Parathyroid adenoma (tissue), 2 donors: ENCODE measurements at regions not wholly inside any gene's neighbourhood (a gene's known extent, or its start where the extent isn't known, plus 50 kb on each side); places are given as distances from the start of the nearest gene placed in this dataset.

ENCODE experiments used
- H2AFZ ChIP-seq: fragments of 300-600 bp; sonication (generic); one replicate; pipeline ENCODE4 v1.7.0; 2017; ENCODE audit warnings: antibody characterized with exemption, mild to moderate bottlenecking
- H3K27ac ChIP-seq: fragments of 300-600 bp; sonication (generic); one replicate; pipeline ENCODE4 v1.7.0; 2017
- H3K27me3 ChIP-seq: fragments of 300-600 bp; sonication (generic); one replicate; pipeline ENCODE4 v1.7.0; 2017; ENCODE audit warnings: low read length; ENCODE audit not compliant: control insufficient read depth, insufficient read depth
- H3K36me3 ChIP-seq: fragments of 300-600 bp; sonication (generic); one replicate; pipeline ENCODE4 v1.7.0; 2017; ENCODE audit warnings: low read length; ENCODE audit not compliant: control insufficient read depth, insufficient read depth
- H3K4me1 ChIP-seq: fragments of 300-600 bp; sonication (generic); one replicate; pipeline ENCODE4 v1.7.0; 2017; ENCODE audit warnings: control low read depth
- H3K4me2 ChIP-seq: fragments of 300-600 bp; sonication (generic); one replicate; pipeline ENCODE4 v1.7.0; 2017; ENCODE audit warnings: low read length
- H3K4me3 ChIP-seq: fragments of 300-600 bp; sonication (generic); one replicate; pipeline ENCODE4 v1.7.0; 2017; ENCODE audit warnings: low read depth, low read length
- H3K79me2 ChIP-seq: fragments of 300-600 bp; sonication (generic); one replicate; pipeline ENCODE4 v1.7.0; 2017; ENCODE audit warnings: control low read depth
- H3K9ac ChIP-seq: fragments of 300-600 bp; sonication (generic); one replicate; pipeline ENCODE4 v1.7.0; 2017; ENCODE audit warnings: mild to moderate bottlenecking
- H3K9me3 ChIP-seq: fragments of 300-600 bp; sonication (generic); one replicate; pipeline ENCODE4 v1.7.0; 2017; ENCODE audit warnings: low read length; ENCODE audit not compliant: control insufficient read depth
- CTCF ChIP-seq: fragments of 300-600 bp; sonication (generic); IDR thresholded peaks from one replicate; pipeline ENCODE4 v1.7.0; 2017; ENCODE audit warnings: antibody characterized with exemption, mild to moderate bottlenecking
- donor health status: primary hyperparathyroidism.

- no peak overlapping the region for H3K4me2 ChIP-seq
- no peaks in the 10 kb centered on the region for H3K27me3 ChIP-seq
- no peak overlapping the region for H2AFZ ChIP-seq
- H3K9me3 ChIP-seq: no peaks in the 10 kb centered on the region
- no peak overlapping the region for H3K9ac ChIP-seq
- no peak overlapping the region for H3K4me3 ChIP-seq
- H3K79me2 ChIP-seq: no peaks in the 10 kb centered on the region
- TF ChIP-seq CTCF: no peak
- no peaks in the 10 kb centered on the region for H3K4me1 ChIP-seq
- no peaks in the 10 kb centered on the region for H3K36me3 ChIP-seq
- H3K27ac ChIP-seq: no peak overlapping the region
These were observed 84.6 kb upstream of the FSTL4 start for GRCh38 chr5:133696782-133697507.

- Histone ChIP-seq H3K4me3 (no peak overlapping the region), H3K27me3 (no peaks in the 10 kb centered on the region), H3K79me2 (no peaks in the 10 kb centered on the region), H3K36me3 (no peaks in the 10 kb centered on the region), H3K9me3 (no peaks in the 10 kb centered on the region), H2AFZ (no peak overlapping the region), H3K4me2 (no peak overlapping the region), H3K4me1 (no peaks in the 10 kb centered on the region), H3K9ac (no peak overlapping the region), H3K27ac (no peak overlapping the region)
- TF ChIP-seq CTCF: no peak
These were observed 83.8 kb upstream of the FSTL4 start for GRCh38 chr5:133696006-133696584.

GRCh38 chr5:133694181-133694831, 82.0 kb upstream of the FSTL4 start:
- H3K4me3 ChIP-seq: no peak overlapping the region
- H3K4me1 ChIP-seq: no peaks in the 10 kb centered on the region
- no peak overlapping the region for H2AFZ ChIP-seq
- no peaks in the 10 kb centered on the region for H3K27me3 ChIP-seq
- H3K9ac ChIP-seq: no peak overlapping the region
- TF ChIP-seq CTCF: no peak
- H3K79me2 ChIP-seq: no peaks in the 10 kb centered on the region
- no peak overlapping the region for H3K27ac ChIP-seq
- no peaks in the 10 kb centered on the region for H3K9me3 ChIP-seq
- H3K4me2 ChIP-seq: no peak overlapping the region
- no peaks in the 10 kb centered on the region for H3K36me3 ChIP-seq

- H3K36me3 ChIP-seq: no peaks in the 10 kb centered on the region
- H2AFZ ChIP-seq: no peak overlapping the region
- no peak overlapping the region for H3K27ac ChIP-seq
- H3K4me1 ChIP-seq: no peaks in the 10 kb centered on the region
- H3K9me3 ChIP-seq: no peaks in the 10 kb centered on the region
- H3K4me2 ChIP-seq: no peak overlapping the region
- H3K9ac ChIP-seq: no peak overlapping the region
- no peak overlapping the region for H3K4me3 ChIP-seq
- TF ChIP-seq CTCF: no peak
- no peaks in the 10 kb centered on the region for H3K27me3 ChIP-seq
- no peaks in the 10 kb centered on the region for H3K79me2 ChIP-seq
These were observed 79.1 kb upstream of the FSTL4 start for GRCh38 chr5:133691448-133691847.
